Left ventricle myocardium inferior (tissue), 1 donor: ENCODE measurements at regions not wholly inside any gene's neighbourhood (a gene's known extent, or its start where the extent isn't known, plus 50 kb on each side); places are given as distances from the start of the nearest gene placed in this dataset.

Source experiments
- DNase-seq: peaks from one replicate; pipeline ENCODE4 v3.0.0-alpha.2; 2020
- H3K27ac ChIP-seq: fragments of 200-600 bp; replicated peaks from 2 replicates; pipeline ENCODE4 v1.8.0; 2021
- H3K27me3 ChIP-seq: fragments of 200-600 bp; 2 replicates; pipeline ENCODE4 v1.8.0; 2021; ENCODE audit warnings: low read depth
- H3K36me3 ChIP-seq: fragments of 200-600 bp; 2 replicates; pipeline ENCODE4 v1.8.0; 2021
- H3K4me1 ChIP-seq: fragments of 200-600 bp; 2 replicates; pipeline ENCODE4 v1.8.0; 2021
- H3K4me3 ChIP-seq: fragments of 200-600 bp; 2 replicates; pipeline ENCODE4 v1.8.0; 2021; ENCODE audit warnings: mild to moderate bottlenecking, moderate library complexity
- H3K9me3 ChIP-seq: fragments of 200-600 bp; replicated peaks from 2 replicates; pipeline ENCODE4 v1.8.0; 2021
- CTCF ChIP-seq: fragments of 200-600 bp; IDR thresholded peaks from 2 replicates; pipeline ENCODE4 v1.8.0; 2021; ENCODE audit warnings: antibody characterized with exemption, mild to moderate bottlenecking, borderline replicate concordance
- intact Hi-C: fragments of 100-400 bp; cut with micrococcal nuclease; formaldehyde crosslinking; loops from one replicate; pipeline ENCODE4 v1.11.0; 2022
- donor health status: DM: no; HTN: yes; CAD: no; lungs with severe emphysema.

GRCh38 chr3:182451871-182452270, 341.4 kb upstream of the ATP11B start:
- Histone ChIP-seq H3K36me3 (no peaks in the 10 kb centered on the region), H3K27me3 (no peaks in the 10 kb centered on the region), H3K4me1 (no peaks in the 10 kb centered on the region), H3K9me3 (peaks cover 16% of the 10 kb centered on the region), H3K4me3 (no peak overlapping the region), H3K27ac (no peak overlapping the region)
- TF ChIP-seq CTCF = no peak
- intact Hi-C loops = no loop called here
- no peak for DNase-seq

GRCh38 chr3:182455011-182455410, 338.3 kb upstream of the ATP11B start:
- H3K4me3 ChIP-seq = no peak overlapping the region
- H3K36me3 ChIP-seq = no peaks in the 10 kb centered on the region
- TF ChIP-seq CTCF = no peak
- no peak for DNase-seq
- intact Hi-C loops = no loop called here
- H3K9me3 ChIP-seq = peaks cover 16% of the 10 kb centered on the region
- H3K27me3 ChIP-seq = no peaks in the 10 kb centered on the region
- H3K4me1 ChIP-seq = no peaks in the 10 kb centered on the region
- no peak overlapping the region for H3K27ac ChIP-seq

- Histone ChIP-seq H3K4me1 (no peaks in the 10 kb centered on the region), H3K4me3 (no peak overlapping the region), H3K9me3 (peaks cover 25% of the 10 kb centered on the region), H3K27me3 (no peaks in the 10 kb centered on the region), H3K27ac (no peak overlapping the region), H3K36me3 (no peaks in the 10 kb centered on the region)
- no peak for TF ChIP-seq CTCF
- no peak for DNase-seq
- intact Hi-C loops = no loop called here
Observed at GRCh38 chr3:182460303-182460702, 333.0 kb upstream of the ATP11B start.

GRCh38 chr3:182462152-182462551, 331.2 kb upstream of the ATP11B start:
- no peaks in the 10 kb centered on the region for H3K4me1 ChIP-seq
- intact Hi-C loops = no loop called here
- peaks cover 17% of the 10 kb centered on the region for H3K9me3 ChIP-seq
- TF ChIP-seq CTCF = no peak
- H3K27ac ChIP-seq = no peak overlapping the region
- no peaks in the 10 kb centered on the region for H3K36me3 ChIP-seq
- no peak for DNase-seq
- H3K4me3 ChIP-seq = no peak overlapping the region
- H3K27me3 ChIP-seq = no peaks in the 10 kb centered on the region

- Histone ChIP-seq H3K36me3 (no peaks in the 10 kb centered on the region), H3K4me1 (no peaks in the 10 kb centered on the region), H3K9me3 (peaks cover 17% of the 10 kb centered on the region), H3K27ac (no peak overlapping the region), H3K27me3 (no peaks in the 10 kb centered on the region), H3K4me3 (no peak overlapping the region)
- DNase-seq = no peak
- intact Hi-C loops = no loop called here
- no peak for TF ChIP-seq CTCF
Observed at GRCh38 chr3:182464513-182465145, 328.7 kb upstream of the ATP11B start.
